ENCODE measurements at regions not wholly inside any gene's neighbourhood (a gene's known extent, or its start where the extent isn't known, plus 50 kb on each side); places are given as distances from the start of the nearest gene placed in this dataset.

DNA sequence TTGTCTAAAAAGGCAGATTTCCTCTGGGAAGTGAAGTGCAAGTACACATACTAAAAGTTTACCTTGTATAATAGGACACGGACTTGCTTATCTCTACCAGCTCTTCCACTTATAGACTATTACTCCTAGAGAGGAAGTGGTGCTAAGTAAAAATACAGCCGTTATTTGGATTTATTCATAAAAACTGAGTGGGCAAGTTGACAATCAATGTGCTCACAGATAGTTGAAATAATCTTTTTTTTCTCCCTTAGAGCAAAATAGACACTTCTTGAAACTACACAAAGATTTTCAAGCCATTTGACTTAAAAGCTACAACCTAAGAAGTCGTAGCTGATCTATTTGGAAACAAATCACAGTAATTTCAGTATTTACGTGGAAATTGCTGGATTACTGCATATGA, 2584.7 kb upstream of the PCDH20 start:
- DNase-seq (ENCODE audit: low read depth, low spot score): no peak

DNA sequence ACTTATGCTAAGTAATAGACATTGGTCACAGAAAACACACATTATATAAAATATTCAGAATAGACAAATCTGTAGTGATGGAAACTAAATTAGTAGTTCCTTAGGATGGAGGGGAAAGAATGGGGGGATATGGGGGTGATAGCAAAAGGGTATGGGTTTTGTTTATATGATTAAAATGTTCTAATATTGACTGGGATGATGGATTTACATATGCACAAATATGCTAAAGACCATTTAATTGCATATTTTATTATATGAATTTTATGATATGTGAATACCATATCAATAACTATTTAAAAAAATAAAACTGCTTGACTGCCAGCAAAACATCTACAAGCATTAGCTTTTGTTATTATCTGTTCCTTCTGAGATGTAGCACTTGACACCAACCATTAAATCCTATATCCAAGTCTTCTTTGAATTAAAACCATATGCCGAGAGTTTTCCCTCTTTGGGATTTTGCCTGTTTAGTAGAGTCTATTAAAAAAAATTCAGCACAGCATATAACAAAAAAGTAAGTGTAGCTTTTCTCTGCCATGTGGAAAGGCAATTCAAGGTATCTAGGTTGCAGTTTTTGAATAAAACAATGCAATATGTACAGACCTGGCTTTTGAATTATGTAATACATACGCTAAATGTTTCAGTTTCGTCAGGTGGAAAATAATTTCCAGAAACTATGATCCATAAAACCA, 2584.1 kb upstream of the PCDH20 start:
- DNase-seq (ENCODE audit: low read depth, low spot score): no peak

DNA sequence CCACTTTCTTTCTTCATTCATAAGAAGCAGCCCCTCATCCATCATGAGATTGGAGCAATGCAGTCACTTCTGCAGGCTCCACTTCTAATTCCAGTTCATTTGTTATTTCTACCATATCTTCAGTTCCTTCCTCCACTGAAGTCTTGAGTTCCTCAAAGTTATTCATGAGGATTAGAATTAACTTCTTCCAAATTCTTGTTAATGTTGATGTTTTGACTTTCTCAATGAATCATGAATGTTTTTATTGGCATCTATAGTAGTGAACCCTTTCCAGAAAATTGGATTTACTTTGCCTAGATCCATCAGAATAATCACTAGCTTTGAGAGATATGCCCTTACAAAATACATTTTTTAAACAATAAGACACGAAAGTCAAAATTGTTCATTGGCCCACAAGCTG, 2567.7 kb upstream of the PCDH20 start:
- DNase-seq (ENCODE audit: low read depth, low spot score): no peak

DNA sequence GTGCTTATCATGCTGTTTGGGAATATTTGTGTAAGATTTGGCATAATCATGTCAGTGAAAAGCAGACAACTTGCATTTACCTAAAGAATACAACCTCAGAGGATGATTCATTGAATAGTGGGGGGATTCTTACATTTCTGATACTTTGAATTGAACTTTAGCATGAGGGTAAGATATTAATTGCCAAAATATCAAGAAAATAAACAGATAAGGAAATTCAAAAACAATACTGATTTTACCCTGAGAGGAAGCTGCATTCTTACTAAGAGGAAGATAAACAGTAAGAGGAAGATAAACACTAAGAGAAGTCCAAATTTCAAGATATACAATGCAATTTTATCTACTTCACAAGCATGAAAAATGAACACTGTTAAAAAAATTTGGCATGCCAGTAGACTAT, 2564.3 kb upstream of the PCDH20 start:
- no peak for DNase-seq (ENCODE audit: low read depth, low spot score)

DNA sequence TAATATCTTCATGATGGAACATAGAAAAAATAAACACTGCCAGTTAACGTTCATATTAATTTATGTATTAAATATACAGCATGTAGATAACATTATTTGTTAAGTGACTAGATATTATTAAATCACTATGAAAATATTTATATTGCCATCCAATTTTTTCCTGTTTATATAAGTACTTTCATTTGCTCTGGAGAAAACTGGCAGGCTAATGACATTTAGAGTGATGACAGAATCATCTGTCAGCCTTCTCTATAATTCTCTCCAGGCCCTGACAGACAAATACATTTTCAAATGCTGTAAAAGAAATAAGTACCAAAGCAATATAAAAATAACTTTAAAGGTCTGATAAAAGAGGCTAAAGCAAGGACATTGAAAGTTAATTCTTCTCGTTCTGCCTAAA, 2556.7 kb upstream of the PCDH20 start:
- DNase-seq (ENCODE audit: low read depth, low spot score): no peak

DNA sequence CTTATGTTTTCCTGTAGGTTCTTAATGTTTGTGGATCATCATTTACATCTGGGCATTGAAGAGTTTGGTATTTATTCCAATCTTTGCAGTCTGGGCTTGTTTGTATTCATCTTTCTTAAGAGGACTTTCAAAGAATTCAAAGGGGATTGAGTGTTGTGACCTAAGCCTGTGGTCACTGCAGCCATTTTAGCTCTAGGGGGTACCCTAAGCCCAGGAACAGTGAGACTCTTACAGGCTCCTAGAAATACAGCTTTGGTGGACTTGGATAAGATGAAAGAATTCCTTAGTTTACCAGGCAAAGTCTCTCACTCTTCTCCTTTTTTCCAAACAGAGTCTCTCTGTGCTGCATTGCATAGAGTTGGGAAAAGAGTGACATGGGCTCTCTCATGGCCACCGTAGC, 2539.0 kb upstream of the PCDH20 start:
- DNase-seq (ENCODE audit: low read depth, low spot score): no peak

DNA sequence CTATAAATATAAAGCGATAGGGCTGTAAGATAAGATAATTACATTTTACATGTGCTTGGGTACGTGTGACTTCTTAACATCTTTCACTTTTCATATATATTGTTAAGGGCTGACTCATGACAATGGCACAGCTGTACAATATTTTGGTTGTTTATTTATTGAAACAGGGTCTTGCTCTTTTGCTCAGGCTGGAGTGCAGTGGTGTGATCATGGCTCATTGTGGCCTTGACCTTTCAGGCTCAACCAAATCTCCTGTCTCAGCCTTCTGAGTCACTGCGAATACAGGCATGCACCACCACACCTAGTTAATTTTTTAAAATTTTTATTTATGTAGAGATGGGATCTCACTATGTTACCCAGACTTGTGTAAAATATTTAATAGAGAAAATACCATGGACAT, 2532.4 kb upstream of the PCDH20 start:
- DNase-seq (ENCODE audit: low read depth, low spot score): no peak

DNA sequence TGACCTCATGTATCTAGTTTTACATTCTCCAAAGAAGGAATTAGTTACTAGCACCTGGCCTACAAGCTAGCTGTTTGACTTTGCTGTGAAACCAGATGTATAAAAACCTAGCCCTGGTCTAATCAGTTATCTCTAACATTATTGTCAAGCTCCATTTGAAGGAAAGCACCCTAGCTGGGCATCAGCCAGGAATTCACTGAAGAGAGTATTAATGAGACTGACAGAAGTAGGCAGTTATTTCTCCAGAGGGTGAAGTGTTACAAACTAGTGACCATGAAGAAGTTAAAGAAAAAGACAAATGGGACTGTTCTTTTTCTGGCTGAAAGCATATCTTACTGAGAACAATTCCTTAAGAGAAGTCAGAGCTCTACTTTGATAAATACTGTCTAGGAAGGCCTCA, 2529.3 kb upstream of the PCDH20 start:
- DNase-seq (ENCODE audit: low read depth, low spot score): no peak

DNA sequence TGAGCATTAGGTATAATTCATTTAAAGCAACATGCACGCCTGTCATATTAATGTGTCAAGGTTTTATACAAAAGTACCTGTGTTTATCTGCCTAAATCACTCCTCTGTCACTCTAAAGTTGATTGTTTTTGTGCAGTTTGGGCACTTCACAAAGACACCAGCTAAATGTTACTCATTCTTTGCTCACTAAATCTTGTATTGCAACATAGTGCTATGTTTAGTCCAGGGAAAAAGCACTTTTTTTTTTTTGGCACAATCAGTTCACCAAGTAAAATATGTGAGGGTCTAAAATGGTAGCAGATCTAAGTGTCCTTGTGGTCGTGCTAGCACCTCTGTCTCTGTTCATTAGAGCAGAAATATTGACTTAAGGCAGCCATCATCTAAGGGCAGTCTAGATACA, 2526.7 kb upstream of the PCDH20 start:
- no peak for DNase-seq (ENCODE audit: low read depth, low spot score)

DNA sequence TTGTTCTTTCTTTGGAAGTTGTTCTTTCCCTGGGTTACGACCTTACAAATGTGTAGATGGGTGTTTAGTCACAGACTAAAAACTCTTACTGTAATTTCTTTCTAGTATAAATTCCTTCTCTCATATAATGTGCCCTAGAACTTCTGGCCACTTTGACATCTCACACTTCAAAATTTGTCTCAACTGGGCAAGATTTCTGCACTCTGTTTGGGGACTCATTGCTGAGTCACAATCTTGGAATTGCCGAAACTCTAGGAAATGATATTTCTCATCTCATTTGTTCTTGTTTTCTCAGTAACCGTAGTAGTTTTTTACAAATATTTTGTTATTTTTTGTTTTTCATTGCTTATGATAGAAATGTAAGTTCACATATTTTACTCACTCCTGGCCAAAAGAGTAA, 2523.2 kb upstream of the PCDH20 start:
- no peak for DNase-seq (ENCODE audit: low read depth, low spot score)

DNA sequence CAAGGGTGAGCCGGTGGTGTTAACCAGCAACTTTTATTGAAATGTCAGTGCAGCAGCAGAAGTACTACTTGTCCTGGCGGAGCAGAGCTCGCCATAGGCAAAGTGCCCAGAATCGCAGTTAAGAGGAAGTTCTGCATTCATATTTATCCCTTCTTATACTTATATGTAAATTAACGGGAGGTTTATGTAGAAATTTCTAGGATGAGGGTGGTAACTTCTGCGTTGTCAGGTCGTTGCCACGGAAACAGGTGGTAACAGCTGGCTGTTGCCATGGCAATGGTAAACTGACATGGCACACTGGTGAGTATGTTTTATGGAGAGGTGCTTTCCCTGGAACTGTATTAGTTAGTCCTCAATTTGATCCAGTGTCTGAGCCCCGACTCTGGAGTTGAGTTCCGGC, 2494.9 kb upstream of the PCDH20 start:
- DNase-seq (ENCODE audit: low read depth, low spot score): no peak

DNA sequence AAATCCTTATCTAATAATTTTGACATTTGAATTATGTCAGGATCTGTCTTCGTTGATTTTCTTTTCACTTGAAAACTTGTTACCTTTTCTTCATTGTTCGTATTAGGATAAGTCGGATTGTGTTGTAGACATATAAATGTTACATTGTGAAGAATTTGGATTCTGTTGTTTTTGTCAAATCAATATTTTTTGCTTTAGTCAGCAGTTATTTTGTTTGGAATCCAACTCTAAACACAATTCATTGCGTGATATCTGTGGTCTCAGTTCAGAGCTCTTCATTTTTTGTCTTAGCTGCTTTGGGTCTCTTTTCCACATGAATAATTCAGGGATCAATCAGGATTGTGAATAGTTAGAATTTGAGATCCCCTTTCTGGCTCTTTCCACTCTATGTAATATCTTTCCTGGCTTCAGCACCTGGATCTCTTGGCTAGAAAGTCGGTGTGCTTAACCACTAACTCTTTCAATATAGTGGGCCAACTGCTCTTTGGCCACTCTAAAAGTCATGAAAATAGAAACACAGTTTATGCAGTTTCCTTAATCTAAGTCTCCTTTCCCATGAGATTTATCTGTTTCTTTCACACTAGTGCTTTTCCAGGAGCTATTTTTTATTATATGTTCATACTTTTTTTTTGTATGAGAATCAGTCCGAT, 2494.2 kb upstream of the PCDH20 start:
- no peak for DNase-seq (ENCODE audit: low read depth, low spot score)

DNA sequence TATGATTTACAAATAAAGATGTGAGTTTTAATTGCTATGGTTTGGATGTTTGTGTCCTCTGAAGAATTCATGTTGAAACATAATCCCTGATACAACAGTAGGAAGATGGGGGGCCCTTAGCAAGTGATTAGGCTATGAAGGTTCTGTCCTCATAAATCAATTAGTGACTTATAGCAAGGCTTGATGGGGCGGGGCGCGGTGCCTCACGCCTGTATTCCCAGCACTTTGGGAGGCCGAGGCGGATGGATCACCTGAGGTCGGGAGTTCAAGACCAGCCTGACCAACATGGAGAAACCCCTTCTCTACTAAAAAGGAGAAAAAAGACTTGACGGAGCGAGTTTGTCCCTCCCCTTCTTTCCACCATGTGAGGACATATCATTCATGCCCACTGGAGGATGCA, 2486.5 kb upstream of the PCDH20 start:
- DNase-seq (ENCODE audit: low read depth, low spot score): no peak

DNA sequence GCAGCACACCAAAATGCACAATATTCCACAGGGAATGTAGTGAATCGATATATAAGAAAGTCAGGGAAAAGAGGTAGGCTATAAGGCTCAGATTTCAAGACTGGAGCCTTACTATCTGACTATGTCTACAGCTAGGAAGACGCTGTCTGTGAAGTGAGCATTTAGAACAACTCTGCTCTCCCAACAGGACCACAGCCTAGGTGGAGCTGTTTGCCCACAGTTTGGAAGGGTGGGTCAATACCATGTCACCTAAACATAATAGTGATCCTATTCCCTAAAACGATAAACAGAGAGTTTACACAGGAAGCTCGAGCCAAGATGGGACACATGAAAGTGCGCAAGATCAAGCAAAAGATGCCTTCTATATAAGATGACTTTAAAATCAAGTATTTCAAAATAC, 2486.0 kb upstream of the PCDH20 start:
- DNase-seq (ENCODE audit: low read depth, low spot score): no peak

DNA sequence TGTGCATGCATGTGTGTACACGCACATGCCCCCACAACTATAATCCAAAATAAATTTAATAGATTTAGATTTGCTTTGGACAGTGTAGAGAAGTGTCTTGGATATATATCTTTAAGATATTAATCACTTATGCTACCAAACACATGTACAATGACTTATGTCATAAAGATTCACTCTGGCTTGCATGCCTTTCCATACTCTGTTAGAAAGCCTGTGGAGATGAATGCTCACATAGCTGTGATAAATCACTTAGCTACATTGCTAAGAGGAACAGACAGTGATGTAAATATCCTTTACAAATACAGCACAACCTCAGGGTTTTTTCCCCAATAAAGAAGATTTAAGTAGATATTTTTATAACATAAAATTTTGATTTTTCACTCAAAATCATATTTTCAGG, 2484.8 kb upstream of the PCDH20 start:
- no peak for DNase-seq (ENCODE audit: low read depth, low spot score)

DNA sequence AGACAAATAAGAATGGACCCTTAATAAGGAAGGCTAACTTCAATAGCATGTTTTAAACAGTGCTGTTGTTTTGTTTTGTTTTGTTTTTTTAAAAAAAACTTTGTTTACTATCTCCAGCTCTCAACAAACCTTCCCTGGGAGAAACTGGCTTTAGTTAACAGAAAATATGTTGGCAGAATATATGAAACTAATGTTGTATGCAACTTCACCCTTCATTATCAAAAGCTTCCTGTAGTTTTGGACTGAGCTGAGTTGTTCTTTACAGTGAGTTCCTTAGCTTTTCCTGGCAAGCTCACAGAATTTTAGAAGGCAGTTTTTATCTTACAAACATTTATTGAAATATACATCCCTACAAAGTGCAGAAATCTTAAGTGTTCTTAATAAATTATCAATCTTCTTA, 2480.7 kb upstream of the PCDH20 start:
- no peak for DNase-seq (ENCODE audit: low read depth, low spot score)

DNA sequence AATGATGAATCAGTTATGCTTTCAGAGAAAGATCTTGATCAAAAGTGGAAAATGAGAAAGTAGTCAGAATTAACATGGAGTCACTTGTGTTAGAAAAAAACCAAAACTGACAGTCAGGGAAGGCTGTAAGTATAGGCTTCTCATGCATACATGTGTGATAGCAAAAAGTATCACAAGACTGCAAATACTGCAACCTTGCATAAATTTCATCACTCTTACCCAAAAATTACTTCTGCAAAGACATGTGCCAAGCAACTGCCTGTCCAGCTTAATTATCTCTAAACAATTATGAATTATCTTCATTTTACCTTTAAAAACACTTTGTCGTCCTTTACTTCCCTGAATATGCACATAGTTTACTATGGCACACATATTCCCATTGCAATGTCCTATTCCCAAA, 2466.4 kb upstream of the PCDH20 start:
- no peak for DNase-seq (ENCODE audit: low read depth, low spot score)

DNA sequence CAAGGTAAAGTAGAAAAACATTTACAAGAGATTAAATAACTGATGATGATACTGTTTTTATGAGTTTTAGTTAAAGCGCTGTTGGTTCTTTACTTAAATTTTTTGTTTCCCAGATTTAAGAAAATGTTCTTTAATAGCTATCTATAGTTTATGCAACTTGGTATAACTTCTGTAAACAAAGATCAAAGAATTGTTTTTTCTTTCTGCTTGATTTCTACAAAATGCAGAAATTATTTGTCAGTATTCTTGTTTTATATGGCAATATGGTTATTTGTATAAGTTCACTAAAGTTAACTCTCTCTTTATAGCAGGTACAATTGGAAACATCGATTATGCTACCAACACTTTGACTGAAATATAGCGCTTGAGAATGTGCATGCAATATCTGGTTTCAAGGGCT, 2465.1 kb upstream of the PCDH20 start:
- no peak for DNase-seq (ENCODE audit: low read depth, low spot score)

DNA sequence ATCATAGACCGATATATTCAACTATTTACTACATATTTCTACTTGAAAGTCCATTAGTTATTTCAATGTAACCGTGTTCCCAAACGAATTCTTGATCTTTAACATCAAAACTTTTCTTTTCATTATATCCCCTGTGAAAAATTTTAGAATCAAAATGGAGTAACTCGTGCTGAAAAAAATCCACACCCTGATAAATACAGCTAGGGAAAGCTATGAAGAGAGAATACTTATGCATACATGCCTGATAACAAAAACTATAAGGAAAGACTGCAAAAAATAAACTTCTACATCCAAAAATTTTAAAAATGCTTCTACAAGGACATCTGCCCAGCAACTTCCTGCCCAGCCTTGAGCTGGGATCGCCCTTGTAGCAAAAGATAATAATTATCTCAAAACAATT, 2458.3 kb upstream of the PCDH20 start:
- no peak for DNase-seq (ENCODE audit: low read depth, low spot score)

DNA sequence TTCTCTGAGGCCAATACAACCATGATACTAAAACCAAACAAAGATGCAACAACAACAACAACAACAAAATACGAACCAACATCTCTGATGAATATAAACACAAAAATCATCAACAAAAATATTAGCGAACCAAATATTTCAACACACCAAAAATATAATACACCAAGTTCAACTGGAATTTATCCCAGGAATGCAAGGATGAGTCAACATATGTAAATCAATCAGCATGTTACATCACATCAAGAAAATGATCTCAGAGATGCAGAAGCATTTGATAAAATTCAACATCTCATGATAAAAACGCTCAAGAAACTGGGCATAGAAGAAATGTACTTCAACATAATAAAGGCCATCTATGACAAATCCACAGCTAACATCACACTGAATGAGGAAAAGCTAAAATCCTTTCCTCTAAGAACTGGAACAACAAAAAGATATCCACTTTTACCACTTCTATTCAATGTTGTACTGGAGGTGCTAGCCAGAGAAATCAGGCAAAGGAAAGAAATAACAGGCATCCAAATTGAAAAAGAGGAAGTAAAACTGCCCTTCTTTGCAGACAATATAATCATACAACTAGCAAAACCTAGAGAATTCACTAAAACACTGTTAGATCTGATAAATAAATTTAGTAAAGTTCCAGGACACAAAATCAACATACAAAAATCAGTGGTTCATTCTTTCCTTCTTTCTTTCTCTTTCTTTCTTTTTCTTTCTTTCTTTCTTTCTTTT, 2448.7 kb upstream of the PCDH20 start:
- DNase-seq (ENCODE audit: low read depth, low spot score): no peak

DNA sequence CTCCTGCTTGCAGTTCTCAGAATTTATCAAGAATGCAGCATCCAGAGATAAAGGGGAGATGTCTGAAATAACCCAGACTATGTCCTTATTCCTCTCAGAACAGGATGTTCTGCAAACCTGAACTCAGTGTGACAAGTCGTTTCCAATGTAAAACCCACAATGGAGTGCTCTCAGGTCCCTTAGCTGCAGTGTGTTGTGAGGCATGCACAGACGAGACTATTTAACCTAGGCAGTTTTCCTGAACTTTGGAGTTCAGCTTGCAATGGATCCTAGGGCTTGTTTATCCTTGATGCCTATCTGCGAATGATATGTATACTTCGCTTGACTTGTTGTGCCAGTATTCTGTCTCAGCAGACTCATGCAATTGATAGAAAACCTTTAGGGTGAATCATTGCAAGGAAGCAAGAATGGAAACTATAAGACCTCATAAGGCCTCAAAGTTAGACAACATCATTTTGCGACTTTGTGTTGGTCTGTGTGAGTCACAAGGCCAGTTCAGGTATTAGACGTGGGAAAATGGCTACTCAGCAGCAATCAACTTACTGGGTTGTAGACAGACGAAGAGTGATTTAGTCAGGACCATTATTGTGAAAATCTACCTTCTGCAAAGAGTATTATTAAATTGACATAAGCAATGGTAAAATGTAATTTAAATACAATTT, 2439.9 kb upstream of the PCDH20 start:
- no peak for DNase-seq (ENCODE audit: low read depth, low spot score)

DNA sequence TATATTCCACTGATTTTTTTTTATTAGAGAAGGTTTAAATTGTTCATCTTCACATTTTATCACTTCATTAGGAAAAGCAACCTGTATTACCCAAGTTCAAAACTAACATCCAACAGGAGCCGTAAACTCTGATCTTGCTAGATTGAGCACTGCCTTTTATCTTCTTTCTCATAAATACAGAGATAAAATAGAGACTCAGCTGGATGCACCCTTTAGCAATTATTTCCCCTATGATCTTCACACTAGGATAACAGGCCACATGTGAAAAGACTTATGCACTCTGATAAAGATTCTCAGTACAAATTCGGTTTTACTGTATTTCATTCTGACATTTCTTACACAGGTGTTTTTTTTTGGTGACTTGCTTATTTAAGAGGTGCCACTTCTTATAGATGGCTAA, 2438.2 kb upstream of the PCDH20 start:
- no peak for DNase-seq (ENCODE audit: low read depth, low spot score)

DNA sequence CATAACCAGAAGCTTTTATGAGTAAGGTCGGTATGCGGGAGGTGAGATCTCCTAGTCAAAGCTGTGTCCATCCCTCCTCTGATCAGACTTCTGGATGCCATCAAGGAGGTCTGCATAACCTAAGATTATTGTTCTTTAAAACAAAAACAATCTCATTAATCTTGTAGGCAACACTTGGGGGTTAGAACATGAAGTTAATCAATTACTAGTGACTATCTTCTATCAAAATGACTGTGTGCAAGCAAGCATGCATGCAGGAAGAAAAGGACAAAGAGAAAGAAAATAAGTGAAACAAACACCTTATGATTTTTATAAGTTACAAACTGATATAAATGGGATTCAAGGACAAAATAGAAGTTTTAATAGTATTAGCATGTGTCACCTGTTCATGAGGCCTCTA, 2435.9 kb upstream of the PCDH20 start:
- no peak for DNase-seq (ENCODE audit: low read depth, low spot score)

Data from brain pericyte (primary cell).